ENCODE measurements at regions not wholly inside any gene's neighbourhood (a gene's known extent, or its start where the extent isn't known, plus 50 kb on each side); places are given as distances from the start of the nearest gene placed in this dataset.

DNA sequence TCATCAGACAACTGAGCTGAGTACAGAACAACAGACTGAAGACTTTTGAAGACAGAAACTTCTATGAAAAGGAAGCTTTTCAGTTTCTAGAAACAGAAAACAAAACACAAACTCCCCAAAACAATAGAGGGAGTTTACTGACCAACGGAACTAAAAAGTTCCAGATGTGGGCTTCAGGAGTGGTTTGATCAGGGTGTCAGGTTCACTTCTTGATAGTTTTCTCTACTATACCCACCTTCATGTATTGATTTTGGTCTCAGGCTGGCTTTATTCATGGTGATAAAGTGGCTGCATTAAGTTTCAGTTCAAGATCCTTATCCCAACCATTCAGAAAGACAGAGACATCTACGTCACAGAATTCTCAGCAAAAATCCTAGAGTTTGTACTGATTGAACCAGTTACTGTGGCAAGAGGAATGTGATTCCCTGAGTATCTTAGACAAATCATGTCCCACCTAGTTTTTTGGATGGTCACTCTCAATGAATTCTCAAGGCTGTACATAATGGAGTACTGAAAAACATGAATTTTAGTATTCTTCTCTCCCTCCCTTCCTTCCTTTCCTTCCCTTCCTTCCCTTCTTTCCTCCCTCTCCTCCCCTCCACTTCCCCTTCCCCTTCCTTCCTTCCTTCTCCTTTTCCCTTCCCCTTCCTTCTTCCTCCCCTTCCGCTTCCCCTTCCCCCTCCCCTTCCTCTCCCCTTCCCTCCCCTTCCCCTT lies 680.5 kb downstream of the PTPRU start:
- H3K27ac ChIP-seq, result no peak overlapping the region
- in situ Hi-C loops (cut with HindIII; ENCODE audit: low pct_ligation_motif_present, low sequenced_read_pairs), result no loop called here
- H3K27me3 ChIP-seq (replicated peaks), result no peaks in the 10 kb centered on the region
- H3K36me3 ChIP-seq (replicated peaks), result no peaks in the 10 kb centered on the region
- TF ChIP-seq, protein P1, sequence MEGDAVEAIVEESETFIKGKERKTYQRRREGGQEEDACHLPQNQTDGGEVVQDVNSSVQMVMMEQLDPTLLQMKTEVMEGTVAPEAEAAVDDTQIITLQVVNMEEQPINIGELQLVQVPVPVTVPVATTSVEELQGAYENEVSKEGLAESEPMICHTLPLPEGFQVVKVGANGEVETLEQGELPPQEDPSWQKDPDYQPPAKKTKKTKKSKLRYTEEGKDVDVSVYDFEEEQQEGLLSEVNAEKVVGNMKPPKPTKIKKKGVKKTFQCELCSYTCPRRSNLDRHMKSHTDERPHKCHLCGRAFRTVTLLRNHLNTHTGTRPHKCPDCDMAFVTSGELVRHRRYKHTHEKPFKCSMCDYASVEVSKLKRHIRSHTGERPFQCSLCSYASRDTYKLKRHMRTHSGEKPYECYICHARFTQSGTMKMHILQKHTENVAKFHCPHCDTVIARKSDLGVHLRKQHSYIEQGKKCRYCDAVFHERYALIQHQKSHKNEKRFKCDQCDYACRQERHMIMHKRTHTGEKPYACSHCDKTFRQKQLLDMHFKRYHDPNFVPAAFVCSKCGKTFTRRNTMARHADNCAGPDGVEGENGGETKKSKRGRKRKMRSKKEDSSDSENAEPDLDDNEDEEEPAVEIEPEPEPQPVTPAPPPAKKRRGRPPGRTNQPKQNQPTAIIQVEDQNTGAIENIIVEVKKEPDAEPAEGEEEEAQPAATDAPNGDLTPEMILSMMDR (IDR thresholded peaks at IDR 0.05; ENCODE audit: low read depth, low read length, missing control alignments), result no peak
- DNase-seq, result no peak
- no peak overlapping the region for H3K4me3 ChIP-seq (ENCODE audit: low read depth, low read length)

DNA sequence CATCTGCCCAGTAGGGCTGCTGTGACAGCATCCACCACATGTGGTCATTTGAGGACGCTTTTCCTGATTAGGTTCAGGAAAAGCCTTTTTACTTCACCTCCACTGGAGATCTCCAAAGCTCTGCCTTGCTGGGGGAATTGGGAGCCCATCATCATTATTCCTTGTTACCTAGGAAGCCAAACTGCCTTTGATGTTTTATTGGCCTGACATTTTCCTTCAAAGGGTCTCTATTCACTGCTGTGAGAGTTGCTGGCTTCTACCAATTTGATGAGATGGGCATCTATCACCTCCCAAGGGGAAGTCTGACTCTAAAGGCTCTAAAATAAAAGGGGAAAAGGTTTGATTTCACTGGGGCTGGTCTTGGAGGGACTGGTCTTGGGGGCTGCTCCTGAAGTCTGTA lies 678.6 kb downstream of the PTPRU start:
- in situ Hi-C loops (cut with HindIII; ENCODE audit: low pct_ligation_motif_present, low sequenced_read_pairs), result no loop called here
- no peak overlapping the region for H3K27ac ChIP-seq
- H3K36me3 ChIP-seq (replicated peaks), result no peaks in the 10 kb centered on the region
- no peaks in the 10 kb centered on the region for H3K27me3 ChIP-seq (replicated peaks)
- no peak for DNase-seq
- H3K4me3 ChIP-seq (ENCODE audit: low read depth, low read length), result no peak overlapping the region
- TF ChIP-seq, protein P1 (IDR thresholded peaks at IDR 0.05; ENCODE audit: low read depth, low read length, missing control alignments), result no peak

DNA sequence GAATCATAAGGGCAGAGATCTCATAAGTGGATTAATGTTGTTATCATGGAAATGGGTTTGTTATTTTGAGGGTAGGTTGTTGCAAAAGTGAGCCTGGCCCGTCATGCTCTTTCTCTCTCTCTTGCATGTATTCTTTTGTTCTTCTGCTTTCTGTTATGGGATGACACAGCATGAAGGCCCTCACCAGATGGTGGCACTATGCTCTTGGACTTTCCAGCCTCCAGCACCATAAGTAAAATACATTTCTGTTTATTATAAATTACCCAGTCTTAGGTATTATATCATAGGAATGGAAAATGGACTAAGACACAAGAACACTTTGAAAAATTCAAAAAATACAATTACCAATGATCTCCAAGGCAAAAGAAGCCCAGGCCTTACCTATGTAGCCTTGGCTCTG lies 676.1 kb downstream of the PTPRU start:
- DNase-seq, result peak; percentile 53
- no peaks in the 10 kb centered on the region for H3K36me3 ChIP-seq (replicated peaks)
- no peak overlapping the region for H3K27ac ChIP-seq
- H3K27me3 ChIP-seq (replicated peaks), result no peaks in the 10 kb centered on the region
- TF ChIP-seq, protein P1 (IDR thresholded peaks at IDR 0.05; ENCODE audit: low read depth, low read length, missing control alignments), result peak; percentile 73
- no peak overlapping the region for H3K4me3 ChIP-seq (ENCODE audit: low read depth, low read length)
- in situ Hi-C loops (cut with HindIII; ENCODE audit: low pct_ligation_motif_present, low sequenced_read_pairs), result no loop called here

DNA sequence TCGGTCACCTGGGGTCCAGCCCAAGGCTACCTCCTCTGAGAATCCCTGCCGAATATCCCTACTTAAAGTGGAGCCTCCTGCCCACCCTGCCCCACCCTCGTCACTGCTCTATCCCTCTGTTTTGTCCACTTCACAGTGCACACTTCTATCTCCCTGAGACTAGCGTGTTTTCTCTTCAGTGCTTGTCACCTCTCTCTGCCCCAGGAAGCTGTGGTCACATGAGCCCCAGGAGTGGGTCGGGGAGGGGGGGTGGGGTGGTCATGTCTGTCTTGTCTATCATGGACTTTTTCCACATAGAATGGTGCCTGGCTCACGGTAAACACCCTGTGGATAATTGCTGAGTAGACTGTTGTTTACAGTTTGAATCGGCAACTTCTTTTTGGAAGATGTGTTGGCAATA lies 673.6 kb downstream of the PTPRU start:
- in situ Hi-C loops (cut with HindIII; ENCODE audit: low pct_ligation_motif_present, low sequenced_read_pairs), result no loop called here
- H3K4me3 ChIP-seq (ENCODE audit: low read depth, low read length), result no peak overlapping the region
- H3K27me3 ChIP-seq (replicated peaks), result no peaks in the 10 kb centered on the region

DNA sequence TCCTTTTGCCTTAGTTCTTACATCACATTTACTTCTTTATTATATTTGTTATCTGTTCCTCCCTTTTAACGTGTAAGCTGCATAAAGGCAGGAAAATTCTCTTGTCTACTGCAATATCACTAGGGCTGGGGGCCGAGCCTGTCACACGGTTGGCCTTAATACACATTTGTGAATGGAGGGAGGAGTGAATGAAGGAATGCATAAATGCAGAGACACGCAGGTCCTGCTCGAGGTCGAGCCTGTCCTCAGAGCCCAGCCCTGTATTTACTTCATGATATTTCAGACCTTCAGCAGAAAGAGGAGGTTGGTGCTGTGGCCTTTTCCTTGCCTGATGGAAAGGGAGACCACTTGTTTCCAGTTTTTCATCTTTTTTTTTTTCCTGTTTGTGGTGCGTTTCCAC lies 671.3 kb downstream of the PTPRU start:
- Histone ChIP-seq H3K36me3 (replicated peaks) (no peaks in the 10 kb centered on the region), H3K4me3 (ENCODE audit: low read depth, low read length) (no peak overlapping the region), H3K27ac (no peak overlapping the region), H3K27me3 (replicated peaks) (no peaks in the 10 kb centered on the region)
- TF ChIP-seq, protein P1 (IDR thresholded peaks at IDR 0.05; ENCODE audit: low read depth, low read length, missing control alignments), result no peak
- DNase-seq, result no peak
- in situ Hi-C loops (cut with HindIII; ENCODE audit: low pct_ligation_motif_present, low sequenced_read_pairs), result no loop called here

More for the DNA sequence above, 673.6 kb downstream of the PTPRU start:
- Histone ChIP-seq H3K36me3 (replicated peaks) (no peaks in the 10 kb centered on the region), H3K27ac (no peak overlapping the region)
- DNase-seq, result no peak
- TF ChIP-seq, protein P1 (IDR thresholded peaks at IDR 0.05; ENCODE audit: low read depth, low read length, missing control alignments), result no peak

DNA sequence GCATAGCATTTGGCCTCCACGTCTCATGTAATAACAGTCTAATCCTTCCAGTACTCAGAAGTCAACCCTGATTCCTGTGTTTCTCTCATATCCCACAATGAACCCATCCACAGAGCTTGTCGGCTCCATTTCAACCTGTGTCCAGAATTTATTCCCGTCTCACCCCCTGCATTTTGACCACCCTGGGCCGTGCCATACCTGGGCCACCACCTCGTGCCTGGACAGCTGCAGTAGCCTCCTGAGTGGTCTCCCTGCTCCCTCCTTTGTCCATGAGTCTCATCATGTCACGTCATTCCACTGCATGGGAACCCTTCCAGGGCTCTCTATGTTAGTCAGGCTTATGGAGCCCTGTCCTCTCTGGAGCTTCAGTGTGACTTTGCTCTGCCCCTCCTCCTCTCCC lies 670.6 kb downstream of the PTPRU start:
- in situ Hi-C loops (cut with HindIII; ENCODE audit: low pct_ligation_motif_present, low sequenced_read_pairs), result no loop called here
- Histone ChIP-seq H3K27me3 (replicated peaks) (no peaks in the 10 kb centered on the region), H3K36me3 (replicated peaks) (no peaks in the 10 kb centered on the region), H3K27ac (no peak overlapping the region), H3K4me3 (ENCODE audit: low read depth, low read length) (no peak overlapping the region)
- TF ChIP-seq, protein P1 (IDR thresholded peaks at IDR 0.05; ENCODE audit: low read depth, low read length, missing control alignments), result no peak
- DNase-seq, result no peak
